ENCODE measurements at regions not wholly inside any gene's neighbourhood (a gene's known extent, or its start where the extent isn't known, plus 50 kb on each side); places are given as distances from the start of the nearest gene placed in this dataset.

GRCh38 chr12:75932241-75932640 lies 99.3 kb downstream of the PHLDA1 start:
- no peaks in the 10 kb centered on the region for H3K9me3 ChIP-seq (ENCODE audit: control insufficient read depth, insufficient read depth, low read depth, low read length)
- H3K27ac ChIP-seq (ENCODE audit: extremely low read depth, low read depth, low read length): no peak overlapping the region
- H3K4me3 ChIP-seq (ENCODE audit: low read depth, low read length): no peak overlapping the region
- ChIA-PET CTCF (interaction anchor here (0.9 kb wide), 1 partner anchor 281 kb away, joined by 4 read pairs; no protein-coding TSS in a partner anchor), POLR2A (no interaction called here)
- TF ChIP-seq IKZF3 (tag by site-specific recombination; IDR thresholded peaks at IDR 0.05): no peak
- TF ChIP-seq REPIN1 (tag by site-specific recombination; IDR thresholded peaks at IDR 0.05; ENCODE audit: low read depth): no peak
- TF ChIP-seq ZSCAN23 (tag by site-specific recombination; IDR thresholded peaks at IDR 0.05): no peak
- TF ChIP-seq MEIS1 (CRISPR knock-in tag; IDR thresholded peaks at IDR 0.05; ENCODE audit: borderline replicate concordance): no peak
- TF ChIP-seq ZNF175 (tag by site-specific recombination; IDR thresholded peaks at IDR 0.05): no peak
- no peak for TF ChIP-seq ZFP41 (tag by site-specific recombination; IDR thresholded peaks at IDR 0.05; ENCODE audit: borderline replicate concordance)
- no peak for TF ChIP-seq ZIC2 (tag by site-specific recombination; IDR thresholded peaks at IDR 0.05)
- no peak for TF ChIP-seq KLF17 (tag by site-specific recombination; IDR thresholded peaks at IDR 0.05)
- TF ChIP-seq OVOL3 (tag by site-specific recombination; IDR thresholded peaks at IDR 0.05): no peak
- no peak for TF ChIP-seq MYNN (tag by site-specific recombination; IDR thresholded peaks at IDR 0.05; ENCODE audit: borderline replicate concordance)
- TF ChIP-seq ZNF16 (tag by site-specific recombination; IDR thresholded peaks at IDR 0.05; ENCODE audit: low read depth): no peak
- TF ChIP-seq RBAK (tag by site-specific recombination; IDR thresholded peaks at IDR 0.05): no peak
- TF ChIP-seq ZFP3 (tag by site-specific recombination; IDR thresholded peaks at IDR 0.05; ENCODE audit: low read depth): no peak
- no peak for TF ChIP-seq ZNF571 (tag by site-specific recombination; IDR thresholded peaks at IDR 0.05)
- no peak for TF ChIP-seq ZNF174 (tag by site-specific recombination; IDR thresholded peaks at IDR 0.05)
- TF ChIP-seq ZNF843 (tag by site-specific recombination; IDR thresholded peaks at IDR 0.05): no peak
- TF ChIP-seq ZBTB8A (tag by site-specific recombination; IDR thresholded peaks at IDR 0.05): no peak
- no peak for TF ChIP-seq ZNF621 (tag by site-specific recombination; IDR thresholded peaks at IDR 0.05)
- TF ChIP-seq SCRT2 (tag by site-specific recombination; IDR thresholded peaks at IDR 0.05): no peak
- TF ChIP-seq ZNF777 (tag by site-specific recombination; IDR thresholded peaks at IDR 0.05; ENCODE audit: borderline replicate concordance): no peak
- H3K36me3 ChIP-seq (ENCODE audit: control insufficient read depth in 2 of 2, insufficient read depth in 1 of 2, low read length in 2 of 2): no peaks in the 10 kb centered on the region
- peaks cover 4% of the 10 kb centered on the region; the same call in 1 of the 2 replicates for H3K4me1 ChIP-seq (ENCODE audit: control insufficient read depth, insufficient read depth, low read length)

GRCh38 chr12:75923964-75924666 lies 107.5 kb downstream of the PHLDA1 start:
- H3K9me3 ChIP-seq (ENCODE audit: control insufficient read depth, insufficient read depth, low read depth, low read length): no peaks in the 10 kb centered on the region
- no peaks in the 10 kb centered on the region for H3K4me1 ChIP-seq (ENCODE audit: control insufficient read depth, insufficient read depth, low read length)
- H3K27ac ChIP-seq (ENCODE audit: extremely low read depth, low read depth, low read length): no peak overlapping the region
- TF ChIP-seq SETDB1 (IDR thresholded peaks at IDR 0.05; ENCODE audit: insufficient read length, low read length): peak; percentile 79
- TF ChIP-seq SP7 (tag by site-specific recombination; IDR thresholded peaks at IDR 0.05): no peak
- no peaks in the 10 kb centered on the region for H3K36me3 ChIP-seq (ENCODE audit: control insufficient read depth in 2 of 2, insufficient read depth in 1 of 2, low read length in 2 of 2)
- ChIA-PET CTCF (no interaction called here), POLR2A (no interaction called here)
- no peak overlapping the region for H3K4me3 ChIP-seq (ENCODE audit: low read depth, low read length)

- CTCF ChIA-PET: no interaction called here
- no peak for TF ChIP-seq ZNF18 (tag by site-specific recombination; IDR thresholded peaks at IDR 0.05)
- TF ChIP-seq ZNF624 (tag by site-specific recombination; IDR thresholded peaks at IDR 0.05): no peak
- TF ChIP-seq ZNF169 (tag by site-specific recombination; IDR thresholded peaks at IDR 0.05): no peak
- TF ChIP-seq ZNF138 (tag by site-specific recombination; IDR thresholded peaks at IDR 0.05; ENCODE audit: borderline replicate concordance): no peak
- TF ChIP-seq SP2 (tag by site-specific recombination; IDR thresholded peaks at IDR 0.05): no peak
- TF ChIP-seq ZNF16 (tag by site-specific recombination; IDR thresholded peaks at IDR 0.05; ENCODE audit: low read depth): no peak
- no peak for TF ChIP-seq ZSCAN23 (tag by site-specific recombination; IDR thresholded peaks at IDR 0.05)
- TF ChIP-seq ZNF600 (tag by site-specific recombination; IDR thresholded peaks at IDR 0.05): no peak
Measured at GRCh38 chr12:75922944-75923642, 108.5 kb downstream of the PHLDA1 start.

More at GRCh38 chr12:75922944-75923642, 108.5 kb downstream of the PHLDA1 start:
- Histone ChIP-seq H3K4me1 (ENCODE audit: control insufficient read depth, insufficient read depth, low read length) (no peaks in the 10 kb centered on the region), H3K36me3 (ENCODE audit: control insufficient read depth in 2 of 2, insufficient read depth in 1 of 2, low read length in 2 of 2) (no peaks in the 10 kb centered on the region), H3K4me3 (ENCODE audit: low read depth, low read length) (no peak overlapping the region), H3K9me3 (ENCODE audit: control insufficient read depth, insufficient read depth, low read depth, low read length) (no peaks in the 10 kb centered on the region), H3K27ac (ENCODE audit: extremely low read depth, low read depth, low read length) (no peak overlapping the region)
- POLR2A ChIA-PET: no interaction called here
